ENCODE measurements at regions not wholly inside any gene's neighbourhood (a gene's known extent, or its start where the extent isn't known, plus 50 kb on each side); places are given as distances from the start of the nearest gene placed in this dataset.
A peak's percentile ranks its signal among the peaks of the same experiment; 100 is the strongest.

DNA sequence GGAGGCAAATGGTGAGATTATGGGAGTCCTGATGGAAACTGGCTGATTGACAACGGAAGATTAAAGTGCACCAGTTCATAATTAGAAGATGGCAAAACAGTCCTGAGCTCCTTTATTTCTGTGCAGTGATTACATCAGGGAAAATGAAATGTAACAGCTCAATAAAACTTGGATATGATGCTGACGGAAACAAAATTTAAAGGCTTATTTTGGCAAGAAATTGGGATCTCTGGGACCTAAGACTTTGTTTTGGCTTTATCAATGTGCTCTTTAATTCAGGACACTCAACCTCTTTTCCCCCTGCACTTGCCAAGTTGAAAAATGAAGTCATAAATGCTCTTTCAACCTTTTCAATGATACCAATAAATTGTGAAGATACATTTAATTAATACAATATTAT, 226.8 kb downstream of the C6orf118 start:
- H3K4me1 ChIP-seq, result peaks cover 25% of the 10 kb centered on the region
- DNase-seq, result peak in 1 of 2 experiments; percentile 7
- H3K27me3 ChIP-seq, result no peaks in the 10 kb centered on the region
- no peak overlapping the region for H3K4me3 ChIP-seq
- H3K27ac ChIP-seq, result peak overlapping the region; percentile 92
- no peaks in the 10 kb centered on the region for H3K36me3 ChIP-seq
- H3K9me3 ChIP-seq (replicated peaks), result no peaks in the 10 kb centered on the region

DNA sequence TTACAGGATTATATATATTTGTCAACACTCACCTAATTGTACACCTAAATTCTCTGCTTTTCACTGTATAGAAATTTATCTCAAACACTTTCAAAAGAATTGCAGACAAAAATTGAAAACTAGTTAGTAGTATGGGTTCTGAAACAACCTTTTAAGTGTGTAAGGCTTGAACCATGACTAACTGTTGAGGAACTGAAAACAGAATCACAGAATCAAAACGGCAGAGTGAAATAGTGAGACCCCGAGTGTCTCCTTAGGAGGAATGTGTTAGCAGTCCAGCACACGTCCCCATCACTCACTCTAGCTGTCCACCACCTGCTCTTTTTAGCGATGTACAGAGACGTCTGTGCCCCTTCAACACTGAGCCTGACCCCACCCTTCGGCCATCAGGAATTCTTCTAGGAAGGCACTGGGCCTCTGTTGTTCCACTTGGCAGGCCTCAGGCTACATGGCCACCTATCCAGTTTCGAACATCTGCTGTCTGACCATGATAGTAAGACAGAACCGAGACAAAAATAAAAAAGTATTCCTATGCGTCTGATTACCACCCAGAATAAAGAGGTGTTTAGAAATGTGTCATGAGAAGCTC, 227.4 kb downstream of the C6orf118 start:
- H3K9me3 ChIP-seq (replicated peaks), result no peaks in the 10 kb centered on the region
- peak overlapping the region; percentile 92 for H3K27ac ChIP-seq
- no peaks in the 10 kb centered on the region for H3K36me3 ChIP-seq
- DNase-seq, result peak; percentile 93 to 96
- no peaks in the 10 kb centered on the region for H3K27me3 ChIP-seq
- peaks cover 28% of the 10 kb centered on the region for H3K4me1 ChIP-seq
- 0 out of 2 replicates have a peak overlapping the region, but pooled peaks have one; percentile 0 for H3K4me3 ChIP-seq

DNA sequence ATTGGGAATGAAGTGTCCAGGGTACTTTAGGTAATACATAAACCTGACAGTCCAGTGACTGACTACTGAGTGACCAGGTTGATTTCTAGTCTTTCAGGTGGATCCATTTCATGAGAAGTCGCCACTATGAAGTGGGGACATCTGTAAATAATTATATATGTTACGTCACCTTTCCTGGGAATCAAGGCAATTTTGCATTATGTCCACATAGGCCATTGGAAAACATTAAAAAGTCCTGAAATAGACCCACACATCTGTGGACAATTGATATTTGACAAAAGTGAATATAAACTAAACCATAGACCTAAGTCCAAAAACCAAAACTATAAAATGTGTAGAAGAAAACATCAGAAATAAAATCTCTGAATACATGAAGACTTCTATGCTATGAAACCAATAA, 231.5 kb downstream of the C6orf118 start:
- H3K4me3 ChIP-seq, result no peak overlapping the region
- no peaks in the 10 kb centered on the region for H3K9me3 ChIP-seq (replicated peaks)

DNA sequence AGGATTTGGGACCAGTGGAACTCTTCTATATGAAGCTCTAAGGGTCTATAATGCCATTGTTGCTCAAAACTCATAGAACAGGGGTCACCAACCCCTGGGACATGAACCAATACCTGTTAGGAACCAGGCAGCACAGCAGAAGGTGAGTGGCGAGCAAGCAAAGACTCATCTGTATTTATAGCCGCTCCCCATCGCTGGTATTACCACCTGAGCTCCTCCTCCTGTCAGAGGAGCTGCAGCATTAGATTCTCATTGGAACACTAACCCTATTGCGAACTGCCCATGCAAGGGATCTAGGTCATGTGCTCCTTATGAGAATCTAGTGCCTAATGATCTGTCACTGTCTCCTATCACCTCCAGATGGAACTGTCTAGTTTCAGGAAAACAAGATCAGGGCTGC, 237.5 kb downstream of the C6orf118 start:
- no peak for DNase-seq
- no peaks in the 10 kb centered on the region for H3K27me3 ChIP-seq
- H3K9me3 ChIP-seq (replicated peaks), result no peaks in the 10 kb centered on the region
- H3K27ac ChIP-seq, result no peak overlapping the region
- no peaks in the 10 kb centered on the region for H3K36me3 ChIP-seq
- no peak overlapping the region for H3K4me3 ChIP-seq
- peaks cover 4% of the 10 kb centered on the region for H3K4me1 ChIP-seq

More for the DNA sequence above, 231.5 kb downstream of the C6orf118 start:
- peaks cover 29% of the 10 kb centered on the region for H3K4me1 ChIP-seq
- no peaks in the 10 kb centered on the region for H3K27me3 ChIP-seq
- H3K36me3 ChIP-seq, result no peaks in the 10 kb centered on the region
- no peak for DNase-seq
- H3K27ac ChIP-seq, result no peak overlapping the region

DNA sequence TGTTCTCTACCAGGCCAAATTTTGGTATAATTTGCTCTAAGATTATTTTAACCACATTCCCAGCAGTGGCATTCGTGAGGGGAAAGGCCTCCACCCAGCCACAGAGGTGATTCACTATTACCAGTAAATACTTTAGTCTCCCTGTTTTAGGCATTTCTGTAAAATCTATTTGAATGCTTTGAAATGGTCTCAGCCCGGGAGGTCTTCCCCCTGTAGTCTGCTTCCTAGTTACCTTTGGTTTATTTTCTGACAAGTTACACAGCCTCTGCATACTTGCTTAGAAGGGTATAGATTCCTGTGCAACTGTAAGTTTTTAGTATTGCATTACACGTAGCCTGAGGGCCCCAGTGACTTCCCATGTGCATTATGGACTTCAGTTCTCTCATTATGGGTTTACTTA, 248.7 kb downstream of the C6orf118 start:
- Histone ChIP-seq H3K9me3 (replicated peaks) (no peaks in the 10 kb centered on the region; the same call in 1 of the 2 replicates), H3K36me3 (no peaks in the 10 kb centered on the region), H3K4me3 (no peak overlapping the region), H3K27me3 (no peaks in the 10 kb centered on the region), H3K4me1 (peaks cover 20% of the 10 kb centered on the region), H3K27ac (no peak overlapping the region)
- no peak for DNase-seq

DNA sequence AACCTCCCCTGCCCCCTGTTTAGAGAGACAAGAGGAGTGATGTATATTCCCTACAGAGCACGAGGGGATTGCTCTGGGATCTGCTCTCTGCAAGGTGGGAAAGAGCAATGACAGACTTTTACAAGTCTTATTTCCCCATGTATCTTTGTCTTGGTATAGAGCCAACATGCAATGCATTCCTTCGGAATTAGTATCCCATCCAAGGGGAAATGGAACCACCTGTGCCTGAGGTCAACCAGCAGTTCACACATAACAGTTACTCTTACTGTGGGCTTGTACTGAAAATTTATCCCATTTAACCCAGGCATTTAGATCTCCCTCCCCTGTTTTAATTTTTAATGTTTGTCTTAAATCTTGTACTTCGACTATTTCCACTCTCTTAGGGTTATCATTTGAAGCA, 250.4 kb downstream of the C6orf118 start:
- no peaks in the 10 kb centered on the region for H3K27me3 ChIP-seq
- H3K36me3 ChIP-seq, result no peaks in the 10 kb centered on the region
- peaks cover 20% of the 10 kb centered on the region for H3K4me1 ChIP-seq
- peak overlapping the region; percentile 16; the same call in 1 of the 2 replicates for H3K27ac ChIP-seq
- H3K4me3 ChIP-seq, result no peak overlapping the region
- peak; percentile 43 to 63 for DNase-seq
- H3K9me3 ChIP-seq (replicated peaks), result no peaks in the 10 kb centered on the region; the same call in 1 of the 2 replicates

DNA sequence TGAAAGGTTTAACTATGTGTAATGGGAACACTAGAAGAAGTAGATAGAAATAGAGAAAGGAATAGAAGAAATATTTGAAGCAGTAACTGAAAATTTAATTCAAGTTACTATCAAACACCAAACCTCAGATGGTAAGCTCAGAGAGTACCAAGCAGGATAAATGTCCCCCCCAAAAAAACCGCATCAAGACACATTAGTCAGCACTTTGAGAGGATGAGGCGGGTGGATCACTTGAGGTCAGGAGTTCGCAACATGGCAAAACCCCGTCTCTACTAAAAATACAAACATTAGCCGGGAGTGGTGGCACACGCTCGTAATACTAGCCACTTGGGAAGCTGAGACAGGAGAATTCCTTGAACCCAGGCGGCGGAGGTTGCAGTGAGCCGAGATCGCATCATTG, 253.1 kb downstream of the C6orf118 start:
- H3K9me3 ChIP-seq (replicated peaks), result no peaks in the 10 kb centered on the region; the same call in 1 of the 2 replicates
- H3K4me1 ChIP-seq, result peaks cover 23% of the 10 kb centered on the region
- H3K4me3 ChIP-seq, result no peak overlapping the region
- no peaks in the 10 kb centered on the region for H3K27me3 ChIP-seq
- no peak for DNase-seq
- no peak overlapping the region for H3K27ac ChIP-seq
- no peaks in the 10 kb centered on the region for H3K36me3 ChIP-seq

DNA sequence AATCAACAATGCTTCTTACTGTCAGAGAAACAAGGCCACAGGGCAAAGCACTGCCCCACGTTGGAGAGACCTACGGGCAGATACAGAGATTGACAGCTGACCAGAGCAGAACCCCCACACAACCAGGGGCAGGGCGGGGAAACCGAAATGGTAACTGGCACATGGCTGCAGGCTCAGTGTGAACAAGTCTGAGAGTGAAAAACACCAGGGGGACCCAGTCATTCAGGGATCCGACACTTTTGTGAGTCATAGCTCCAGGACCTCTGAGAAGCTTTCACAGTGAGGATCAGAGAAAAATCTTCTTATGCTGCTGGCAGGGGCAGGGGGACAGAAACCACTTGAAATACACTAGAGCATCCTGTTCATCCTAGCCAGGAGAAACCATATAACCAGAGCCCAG, 254.2 kb downstream of the C6orf118 start:
- Histone ChIP-seq H3K27me3 (no peaks in the 10 kb centered on the region), H3K27ac (no peak overlapping the region), H3K4me1 (peaks cover 19% of the 10 kb centered on the region), H3K9me3 (replicated peaks) (no peaks in the 10 kb centered on the region; the same call in 1 of the 2 replicates), H3K36me3 (no peaks in the 10 kb centered on the region), H3K4me3 (no peak overlapping the region)
- DNase-seq, result peak; percentile 49 to 66

DNA sequence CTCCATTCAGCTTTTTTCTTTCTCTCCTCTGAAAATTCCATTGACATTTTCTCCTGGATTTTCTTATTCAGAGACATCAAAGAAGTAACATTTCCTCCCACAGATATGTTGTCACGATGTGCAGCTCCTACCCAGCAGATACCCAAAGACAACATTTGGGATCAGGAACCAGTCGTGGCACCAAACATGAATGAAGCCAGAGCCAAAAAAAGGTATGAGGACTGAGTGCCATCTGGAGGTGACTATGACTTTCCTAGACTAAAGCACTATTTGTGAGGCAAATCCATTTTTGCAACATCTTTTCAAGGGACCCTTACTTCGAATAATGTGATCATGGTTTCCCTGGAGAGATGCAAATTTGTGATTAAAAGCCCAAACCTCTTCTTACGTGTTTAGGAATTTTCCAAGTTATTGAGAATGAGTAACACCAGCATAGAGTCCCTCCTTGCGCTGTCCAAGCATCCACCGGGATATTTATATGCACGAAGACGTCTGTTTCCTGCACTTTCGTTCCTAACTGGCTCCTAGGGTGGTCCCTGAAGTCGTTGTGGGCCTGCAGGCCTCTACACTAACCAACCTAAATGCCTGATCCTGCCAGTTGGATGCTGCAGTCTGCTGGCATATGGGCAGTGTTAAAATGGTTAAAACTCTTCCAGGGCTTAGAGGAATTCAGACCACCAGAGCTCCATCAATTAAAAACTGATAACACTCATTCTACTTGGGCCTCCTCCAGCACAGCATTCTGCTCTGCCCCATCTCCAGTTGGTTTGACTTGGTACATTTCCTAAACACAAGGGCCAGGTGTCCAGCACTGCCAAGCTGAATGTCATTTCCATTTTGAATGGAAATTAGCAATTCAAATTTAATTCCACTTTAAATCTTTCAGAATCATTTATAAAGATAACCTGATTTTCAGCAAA, 256.6 kb downstream of the C6orf118 start:
- Histone ChIP-seq H3K4me3 (no peak overlapping the region), H3K36me3 (no peaks in the 10 kb centered on the region), H3K27ac (no peak overlapping the region), H3K27me3 (no peaks in the 10 kb centered on the region), H3K4me1 (peaks cover 3% of the 10 kb centered on the region; the same call in 1 of the 2 replicates), H3K9me3 (replicated peaks) (no peaks in the 10 kb centered on the region)
- no peak for DNase-seq

DNA sequence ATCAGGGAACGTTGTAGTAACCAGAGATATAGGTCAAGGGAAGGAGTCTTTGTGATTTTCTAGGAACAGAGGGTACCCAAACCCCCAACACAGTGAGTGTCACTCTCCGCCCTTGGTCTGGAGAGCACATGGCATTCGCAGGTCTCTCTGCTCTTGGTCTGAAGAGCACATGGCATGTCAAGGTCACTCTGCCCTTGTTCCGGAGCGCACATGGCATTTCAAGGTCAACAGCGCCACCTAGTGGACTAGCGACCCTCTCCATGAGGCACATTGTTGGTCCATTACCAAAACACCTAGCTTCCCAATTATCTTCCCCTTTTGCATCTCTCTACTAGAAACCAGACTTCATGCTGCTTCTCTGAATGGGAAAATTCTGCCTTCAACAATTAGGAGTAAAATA, 260.0 kb downstream of the C6orf118 start:
- no peaks in the 10 kb centered on the region for H3K9me3 ChIP-seq (replicated peaks)
- no peaks in the 10 kb centered on the region for H3K27me3 ChIP-seq
- peak; percentile 62 to 80 for DNase-seq
- H3K27ac ChIP-seq, result no peak overlapping the region
- peaks cover 3% of the 10 kb centered on the region; the same call in 1 of the 2 replicates for H3K4me1 ChIP-seq
- H3K36me3 ChIP-seq, result no peaks in the 10 kb centered on the region
- H3K4me3 ChIP-seq, result no peak overlapping the region

DNA sequence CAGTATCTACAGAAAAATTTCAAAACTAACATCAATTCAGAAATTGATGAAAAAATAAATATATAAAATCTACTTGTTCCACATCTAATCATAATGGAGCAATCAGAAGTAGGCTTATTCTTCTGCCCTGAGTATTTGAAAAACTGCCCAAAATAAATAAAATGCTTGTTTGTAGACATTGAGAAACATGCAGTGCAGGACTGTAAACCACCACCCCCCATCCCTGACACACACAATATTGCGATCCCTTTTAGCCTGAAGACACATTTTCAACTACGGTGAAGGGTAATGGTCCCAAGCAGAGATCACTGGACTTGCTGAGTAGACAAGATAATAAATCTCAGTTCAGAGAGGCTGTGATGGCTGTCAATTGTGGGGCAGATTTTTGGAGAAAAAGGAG, 261.5 kb downstream of the C6orf118 start:
- Histone ChIP-seq H3K9me3 (replicated peaks) (no peaks in the 10 kb centered on the region), H3K27me3 (no peaks in the 10 kb centered on the region), H3K4me1 (no peaks in the 10 kb centered on the region), H3K4me3 (no peak overlapping the region), H3K36me3 (no peaks in the 10 kb centered on the region), H3K27ac (no peak overlapping the region)
- no peak for DNase-seq

DNA sequence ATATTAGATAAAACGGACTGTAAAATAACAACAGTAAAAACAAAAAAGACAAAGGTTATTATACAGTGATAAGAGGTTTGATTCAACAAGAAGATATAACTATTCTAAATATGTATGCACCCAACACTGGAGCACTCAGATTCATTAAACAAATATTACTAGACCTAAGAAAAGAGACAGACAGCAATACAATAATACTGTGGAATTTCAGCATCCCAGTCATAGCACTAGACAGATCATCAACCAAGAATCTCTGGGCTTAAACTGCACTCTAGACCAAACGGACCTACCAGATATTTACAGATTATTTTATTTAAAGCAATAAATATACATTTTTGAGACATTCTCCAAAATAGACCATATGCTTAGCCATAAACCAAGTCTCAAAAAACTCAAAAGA, 263.8 kb downstream of the C6orf118 start:
- no peaks in the 10 kb centered on the region for H3K27me3 ChIP-seq
- H3K4me1 ChIP-seq, result no peaks in the 10 kb centered on the region
- no peak for DNase-seq
- no peak overlapping the region for H3K4me3 ChIP-seq
- no peak overlapping the region for H3K27ac ChIP-seq
- no peaks in the 10 kb centered on the region for H3K36me3 ChIP-seq
- no peaks in the 10 kb centered on the region for H3K9me3 ChIP-seq (replicated peaks)

DNA sequence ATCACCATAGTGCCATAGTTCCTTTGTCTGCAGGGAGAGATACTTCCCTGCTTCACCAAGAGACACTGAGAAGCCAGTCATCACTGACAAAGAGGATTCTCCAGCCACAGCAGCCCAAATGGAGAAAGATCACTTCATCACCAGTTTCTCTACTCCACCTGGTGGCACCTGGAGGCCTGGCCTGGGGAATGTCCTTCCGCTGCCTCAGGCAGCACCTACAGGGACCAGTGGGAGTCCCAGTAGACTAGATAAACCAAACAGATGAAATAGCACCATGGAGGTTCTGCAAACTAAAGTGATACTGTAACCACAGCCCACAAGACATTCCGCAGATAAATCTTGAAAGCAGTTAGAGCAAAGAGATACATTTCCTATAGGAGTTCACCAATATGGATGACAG, 266.5 kb downstream of the C6orf118 start:
- DNase-seq, result no peak
- Histone ChIP-seq H3K9me3 (replicated peaks) (no peaks in the 10 kb centered on the region), H3K4me1 (no peaks in the 10 kb centered on the region), H3K36me3 (no peaks in the 10 kb centered on the region), H3K4me3 (no peak overlapping the region), H3K27me3 (no peaks in the 10 kb centered on the region), H3K27ac (no peak overlapping the region)

DNA sequence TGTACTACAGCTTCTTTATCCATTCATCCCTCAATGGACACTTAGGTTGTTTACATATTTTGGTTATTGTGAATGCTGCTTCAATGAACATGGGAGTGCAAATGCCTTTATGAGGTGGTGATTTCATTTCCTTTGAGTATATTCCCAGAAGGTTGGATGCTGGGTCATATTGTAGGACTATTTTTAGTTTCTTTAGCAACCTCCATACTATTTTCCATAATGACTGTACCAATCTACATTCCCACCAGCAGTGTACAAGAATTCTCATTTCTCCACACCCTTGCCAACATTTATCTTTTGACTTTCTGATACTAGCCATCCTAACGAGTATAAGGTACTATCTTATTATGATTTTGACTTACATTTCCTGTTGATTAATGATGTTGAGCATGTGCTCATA, 269.0 kb downstream of the C6orf118 start:
- Histone ChIP-seq H3K36me3 (no peaks in the 10 kb centered on the region), H3K9me3 (replicated peaks) (no peaks in the 10 kb centered on the region), H3K4me3 (no peak overlapping the region), H3K27ac (no peak overlapping the region), H3K4me1 (no peaks in the 10 kb centered on the region), H3K27me3 (no peaks in the 10 kb centered on the region)
- DNase-seq, result no peak

DNA sequence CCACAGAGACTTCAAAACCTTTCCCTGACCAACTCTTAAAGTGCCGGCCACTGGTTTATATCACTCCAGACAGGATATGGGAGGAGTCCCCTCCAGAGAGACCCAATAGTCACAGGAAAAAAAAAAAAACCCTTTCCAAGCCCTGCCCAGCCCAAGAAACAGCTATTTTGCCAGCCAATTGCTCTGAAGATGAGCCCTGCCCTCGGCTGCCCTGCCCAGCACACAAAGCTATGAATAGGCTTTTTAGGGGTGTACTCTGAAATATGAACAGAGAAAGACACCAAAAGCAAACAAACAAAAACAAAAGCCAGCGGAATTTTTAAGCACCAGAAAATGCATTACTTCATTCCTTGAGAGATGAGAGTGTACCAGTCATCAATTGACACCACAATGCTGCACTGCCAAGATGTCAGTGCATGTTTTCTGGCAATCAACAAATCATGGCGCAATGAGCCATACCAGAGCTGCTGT, 275.1 kb downstream of the C6orf118 start:
- Histone ChIP-seq H3K4me1 (no peaks in the 10 kb centered on the region), H3K27me3 (no peaks in the 10 kb centered on the region), H3K4me3 (no peak overlapping the region), H3K27ac (no peak overlapping the region), H3K36me3 (no peaks in the 10 kb centered on the region), H3K9me3 (replicated peaks) (no peaks in the 10 kb centered on the region)
- peak; percentile 24 to 46 for DNase-seq
